B cell (primary cell): ENCODE measurements at regions not wholly inside any gene's neighbourhood (a gene's known extent, or its start where the extent isn't known, plus 50 kb on each side); places are given as distances from the start of the nearest gene placed in this dataset.

Source experiments
- CTCF ChIP-seq: fragments of 200-600 bp; IDR thresholded peaks from one replicate; pipeline ENCODE4 v1.8.0; 2022; ENCODE audit warnings: antibody characterized with exemption, mild to moderate bottlenecking
- EZH2 ChIP-seq: IDR thresholded peaks from 2 replicates; pipeline ENCODE4 v1.6.1; 2012; ENCODE audit warnings: borderline replicate concordance, low read depth, mild to moderate bottlenecking, moderate library complexity, low read length; ENCODE audit not compliant: insufficient read depth, poor library complexity, severe bottlenecking

- no peak for TF ChIP-seq CTCF
- no peak for TF ChIP-seq EZH2
Observed at GRCh38 chr5:30997681-30998080, 195.8 kb upstream of the CDH6 start.
